A673 (cell line): ENCODE measurements at regions not wholly inside any gene's neighbourhood (a gene's known extent, or its start where the extent isn't known, plus 50 kb on each side); places are given as distances from the start of the nearest gene placed in this dataset.

Experiments
- CTCF ChIP-seq: fragments of 300-800, 200-600 bp; sonication (generic); conservative IDR thresholded peaks from 2 replicates; pipeline ENCODE4 v1.5.1; 2017; ENCODE audit warnings: low read depth, mild to moderate bottlenecking, antibody characterized with exemption, low read length, moderate library complexity, mixed read lengths
- EZH2 ChIP-seq: fragments of 200-600 bp; sonication (generic); IDR thresholded peaks from 2 replicates; pipeline ENCODE4 v1.6.1; 2017; ENCODE audit warnings: borderline replicate concordance, low read depth, mild to moderate bottlenecking, mixed read lengths, antibody characterized with exemption, low read length; ENCODE audit not compliant: poor library complexity, severe bottlenecking

GRCh38 chr11:12600829-12601228 lies 73.4 kb upstream of the TEAD1 start:
- TF ChIP-seq CTCF (no peak), EZH2 (no peak)
